PC-3 (cell line): ENCODE measurements at regions not wholly inside any gene's neighbourhood (a gene's known extent, or its start where the extent isn't known, plus 50 kb on each side); places are given as distances from the start of the nearest gene placed in this dataset.
A peak's percentile ranks its signal among the peaks of the same experiment; 100 is the strongest.

Source experiments
- ATAC-seq: fragments of 200-7000 bp; cut with Tn5 transposase; 2 replicates; pipeline ENCODE4 v1.9.1; 2020; ENCODE audit warnings: mild to moderate bottlenecking, moderate library complexity
- BruUV-seq: library from RNA; stranded (reverse); fragments of 400-500 nt; replicated peaks from 2 replicates; lab custom pipeline; 2021; lab: Mats Ljungman, UMichigan
- CTCF ChIA-PET: fragments of 300-600 bp; sonication (Branson Sonifier 250); formaldehyde crosslinking; loops from one replicate; lab custom pipeline; 2022; ENCODE audit warnings: antibody characterized with exemption; lab: Charles Lee
- POLR2A ChIA-PET: fragments of 300-600 bp; sonication (Branson Sonifier 250); formaldehyde crosslinking; loops from one replicate; lab custom pipeline; 2022; ENCODE audit warnings: antibody characterized with exemption; ENCODE audit not compliant: unreplicated experiment; lab: Charles Lee
- DNase-seq: peaks from one replicate; pipeline ENCODE4 v3.0.0-alpha.2; 2015
- H2AFZ ChIP-seq: fragments of 300-600 bp; sonication (generic); 2 replicates; pipeline ENCODE4 v1.6.0; 2016; ENCODE audit warnings: antibody characterized with exemption, low read length
- H3F3A ChIP-seq: fragments of 300-600 bp; sonication (generic); one replicate; pipeline ENCODE4 v1.6.0; 2017; ENCODE audit warnings: antibody characterized with exemption, low read length, control low read depth, mild to moderate bottlenecking; ENCODE audit not compliant: unreplicated experiment
- H3K27ac ChIP-seq: fragments of 300-600 bp; sonication (generic); 2 replicates; pipeline ENCODE4 v1.5.1; 2016; ENCODE audit warnings: mild to moderate bottlenecking, low read length
- H3K27me3 ChIP-seq: fragments of 300-600 bp; sonication (generic); 2 replicates; pipeline ENCODE4 v1.6.1; 2016; ENCODE audit warnings: low read length, mixed read lengths
- H3K36me3 ChIP-seq: fragments of 300-600 bp; sonication (generic); 2 replicates; pipeline ENCODE4 v1.6.1; 2016; ENCODE audit warnings: low read depth, mixed run types, low read length, mixed read lengths
- H3K4me1 ChIP-seq: fragments of 300-600 bp; sonication (generic); 2 replicates; pipeline ENCODE4 v1.5.1; 2016; ENCODE audit warnings: low read length; ENCODE audit not compliant: insufficient read depth
- H3K4me2 ChIP-seq: fragments of 300-600 bp; sonication (generic); 2 replicates; pipeline ENCODE4 v1.6.0; 2016; ENCODE audit warnings: low read length
- H3K4me3 ChIP-seq: fragments of 300-600 bp; sonication (generic); 2 replicates; pipeline ENCODE4 v1.5.1; 2016; ENCODE audit warnings: mild to moderate bottlenecking, low read length, mixed read lengths
- H3K79me2 ChIP-seq: fragments of 300-600 bp; sonication (generic); 2 replicates; pipeline ENCODE4 v1.6.1; 2017; ENCODE audit warnings: low read length, mixed read lengths
- H3K9ac ChIP-seq: fragments of 300-600 bp; sonication (generic); 2 replicates; pipeline ENCODE4 v1.6.0; 2016; ENCODE audit warnings: mild to moderate bottlenecking, low read length
- H3K9me2 ChIP-seq: fragments of 300-600 bp; sonication (generic); replicated peaks from 2 replicates; pipeline ENCODE4 v1.6.1; 2016; ENCODE audit warnings: mixed run types, low read length, mixed read lengths
- H3K9me3 ChIP-seq: fragments of 300-600 bp; sonication (generic); 2 replicates; pipeline ENCODE4 v1.6.1; 2016; ENCODE audit warnings: low read length, mixed read lengths
- H4K20me1 ChIP-seq: fragments of 300-600 bp; sonication (generic); 2 replicates; pipeline ENCODE4 v1.6.1; 2016; ENCODE audit warnings: low read length, mixed read lengths
- CTCF ChIP-seq: fragments of 300-600 bp; sonication (generic); conservative IDR thresholded peaks from 2 replicates; pipeline ENCODE4 v1.5.1; 2017; ENCODE audit warnings: antibody characterized with exemption, low read depth, mild to moderate bottlenecking, low read length
- EZH2 ChIP-seq: fragments of 300-600 bp; sonication (generic); IDR thresholded peaks from one replicate; pipeline ENCODE4 v1.6.1; 2017; ENCODE audit warnings: antibody characterized with exemption, mild to moderate bottlenecking, low read length; ENCODE audit not compliant: unreplicated experiment
- EZH2phosphoT487 ChIP-seq: fragments of 300-600 bp; sonication (generic); IDR thresholded peaks from 2 replicates; pipeline ENCODE4 v1.6.1; 2018; ENCODE audit warnings: mild to moderate bottlenecking, antibody characterized with exemption, low read length, borderline replicate concordance
- intact Hi-C: fragments of 100-400 bp; cut with micrococcal nuclease; formaldehyde crosslinking; loops from 2 replicates; pipeline ENCODE4 v1.9.0; 2023

- Histone ChIP-seq H3K9me3 (no peaks in the 10 kb centered on the region), H3K4me3 (no peak overlapping the region), H3F3A (no peaks in the 10 kb centered on the region), H2AFZ (no peak overlapping the region), H3K27me3 (no peaks in the 10 kb centered on the region), H3K36me3 (no peaks in the 10 kb centered on the region), H3K4me1 (peaks cover 14% of the 10 kb centered on the region), H3K79me2 (no peaks in the 10 kb centered on the region), H4K20me1 (no peaks in the 10 kb centered on the region), H3K9ac (no peak overlapping the region), H3K27ac (no peak overlapping the region), H3K9me2 (no peaks in the 10 kb centered on the region), H3K4me2 (no peak overlapping the region; the same call in 1 of the 2 replicates)
- ATAC-seq = peak; percentile 66
- POLR2A ChIA-PET = interaction anchor here (0.6 kb wide), 1 partner anchor 658 kb away, joined by 3 read pairs; no protein-coding TSS in a partner anchor
- CTCF ChIA-PET = no interaction called here
- intact Hi-C loops = no loop called here
- peak; percentile 54 for DNase-seq
- no peak for TF ChIP-seq EZH2phosphoT487
- TF ChIP-seq CTCF = no peak
- TF ChIP-seq EZH2 = no peak
- BruUV-seq = no TSS peak
Observed at GRCh38 chr18:67589325-67589724, 72.8 kb upstream of the DSEL start.

GRCh38 chr18:67586101-67586500 is 69.6 kb upstream of the DSEL start:
- no peaks in the 10 kb centered on the region for H3K79me2 ChIP-seq
- H4K20me1 ChIP-seq = no peaks in the 10 kb centered on the region
- no peaks in the 10 kb centered on the region for H3K9me2 ChIP-seq
- CTCF ChIA-PET = no interaction called here
- POLR2A ChIA-PET = no interaction called here
- no peaks in the 10 kb centered on the region for H3K36me3 ChIP-seq
- H2AFZ ChIP-seq = no peak overlapping the region
- no peaks in the 10 kb centered on the region for H3K9me3 ChIP-seq
- no TSS peak for BruUV-seq
- no peaks in the 10 kb centered on the region for H3K27me3 ChIP-seq
- peaks cover 14% of the 10 kb centered on the region for H3K4me1 ChIP-seq
- H3F3A ChIP-seq = no peaks in the 10 kb centered on the region
- intact Hi-C loops = no loop called here
- H3K9ac ChIP-seq = no peak overlapping the region
- TF ChIP-seq EZH2phosphoT487 (no peak), CTCF (no peak), EZH2 (no peak)
- no peak for ATAC-seq
- no peak overlapping the region for H3K27ac ChIP-seq
- no peak overlapping the region for H3K4me2 ChIP-seq
- DNase-seq = no peak
- H3K4me3 ChIP-seq = no peak overlapping the region

GRCh38 chr18:67583621-67584020 is 67.1 kb upstream of the DSEL start:
- Histone ChIP-seq H3K4me3 (no peak overlapping the region), H3K79me2 (no peaks in the 10 kb centered on the region), H3K9ac (no peak overlapping the region), H3K27me3 (no peaks in the 10 kb centered on the region), H3K9me2 (no peaks in the 10 kb centered on the region), H3F3A (no peaks in the 10 kb centered on the region), H3K27ac (no peak overlapping the region), H4K20me1 (no peaks in the 10 kb centered on the region), H3K4me2 (no peak overlapping the region), H3K36me3 (no peaks in the 10 kb centered on the region), H3K9me3 (no peaks in the 10 kb centered on the region), H2AFZ (no peak overlapping the region), H3K4me1 (no peaks in the 10 kb centered on the region)
- intact Hi-C loops = no loop called here
- ChIA-PET CTCF (no interaction called here), POLR2A (no interaction called here)
- ATAC-seq (no peak), DNase-seq (peak; percentile 11)
- BruUV-seq = no TSS peak
- TF ChIP-seq EZH2 = no peak
- no peak for TF ChIP-seq EZH2phosphoT487
- no peak for TF ChIP-seq CTCF
